Smooth muscle cell of the brain vasculature (primary cell): ENCODE measurements at regions not wholly inside any gene's neighbourhood (a gene's known extent, or its start where the extent isn't known, plus 50 kb on each side); places are given as distances from the start of the nearest gene placed in this dataset.
"Not testable (repeated sequence)": the region's sequence is repeated elsewhere in the genome, so short reads cannot be mapped to it uniquely, and the experiment has no call there.

Experiments
- DNase-seq: peaks from one replicate; pipeline ENCODE4 v3.0.0-alpha.2; 2012; ENCODE audit warnings: low read depth, low spot score

DNA sequence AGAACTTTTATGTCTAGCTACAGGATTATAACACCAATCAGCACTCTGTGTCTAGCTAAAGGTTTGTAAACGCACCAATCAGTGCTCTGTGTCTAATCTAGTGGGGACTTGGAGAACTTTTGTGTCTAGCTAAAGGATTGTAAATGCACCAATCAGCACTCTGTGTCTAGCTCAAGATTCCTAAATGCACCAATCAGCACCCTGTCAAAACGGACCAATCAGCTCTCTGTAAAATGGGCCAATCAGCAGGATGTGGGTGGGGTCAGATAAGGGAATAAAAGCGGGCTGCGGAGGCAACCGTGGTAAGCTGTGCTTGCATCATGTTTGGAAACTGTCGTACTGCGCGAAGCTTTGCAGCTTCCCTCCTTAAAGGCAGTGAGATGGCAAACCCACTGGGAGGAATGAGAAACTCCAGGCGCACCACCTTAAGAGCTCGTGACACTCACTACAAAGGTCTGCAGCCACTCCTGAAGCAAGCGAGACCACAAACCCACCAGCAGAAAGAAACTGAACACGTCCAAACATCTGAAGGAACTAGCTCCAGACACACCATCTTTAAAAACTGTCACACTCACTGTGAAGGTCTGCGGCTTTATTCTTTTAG lies 112.1 kb upstream of the DUSP22 start:
- not testable (repeated sequence) for DNase-seq

DNA sequence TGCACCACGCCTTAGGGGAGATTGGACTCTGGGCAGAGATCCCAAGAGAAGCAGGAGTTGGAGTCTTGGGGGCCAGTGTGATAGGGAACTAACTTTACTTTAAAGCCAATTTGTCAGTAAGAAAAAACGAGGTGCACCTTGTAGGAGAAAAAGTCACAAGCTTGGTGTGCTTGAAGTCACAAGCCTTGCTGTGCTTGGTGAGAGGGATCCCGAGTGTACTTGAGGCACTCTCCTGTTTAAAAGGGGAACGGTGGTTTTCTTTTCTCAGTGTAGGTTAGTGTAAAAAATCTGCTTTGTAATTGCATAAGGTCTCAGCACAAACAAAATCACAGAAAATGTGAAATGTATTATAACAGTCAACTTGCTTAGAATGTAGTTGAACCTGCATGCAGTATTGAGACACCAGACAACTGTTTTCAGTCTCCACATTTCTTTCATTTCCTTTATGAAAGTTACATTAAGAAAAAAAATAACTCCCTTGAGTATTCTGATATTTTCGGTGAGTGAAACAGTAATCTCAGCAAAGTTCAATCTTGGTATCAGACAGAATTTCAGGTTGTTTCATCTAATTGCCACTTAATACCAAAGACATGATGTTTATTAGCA lies 111.1 kb upstream of the DUSP22 start:
- no peak for DNase-seq

DNA sequence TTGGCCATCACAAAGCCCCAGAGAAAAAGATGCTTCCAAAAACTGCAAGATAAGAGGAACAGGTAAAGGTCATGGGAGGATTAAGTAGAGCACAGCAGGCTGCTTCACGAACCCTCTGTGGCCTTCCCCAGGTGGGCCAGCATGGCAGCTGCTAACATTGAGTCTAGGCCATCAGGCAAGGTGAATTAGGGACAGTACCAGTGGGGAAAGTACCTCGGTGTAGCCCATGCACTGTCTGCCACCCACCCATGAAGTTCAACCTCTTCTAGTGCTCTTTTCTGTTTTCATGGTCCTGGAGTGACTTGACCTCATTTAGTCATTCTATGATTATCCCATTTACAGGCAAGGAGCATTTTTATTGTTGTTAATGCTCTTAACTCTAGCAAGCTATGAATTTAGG lies 108.6 kb upstream of the DUSP22 start:
- DNase-seq, result no peak

DNA sequence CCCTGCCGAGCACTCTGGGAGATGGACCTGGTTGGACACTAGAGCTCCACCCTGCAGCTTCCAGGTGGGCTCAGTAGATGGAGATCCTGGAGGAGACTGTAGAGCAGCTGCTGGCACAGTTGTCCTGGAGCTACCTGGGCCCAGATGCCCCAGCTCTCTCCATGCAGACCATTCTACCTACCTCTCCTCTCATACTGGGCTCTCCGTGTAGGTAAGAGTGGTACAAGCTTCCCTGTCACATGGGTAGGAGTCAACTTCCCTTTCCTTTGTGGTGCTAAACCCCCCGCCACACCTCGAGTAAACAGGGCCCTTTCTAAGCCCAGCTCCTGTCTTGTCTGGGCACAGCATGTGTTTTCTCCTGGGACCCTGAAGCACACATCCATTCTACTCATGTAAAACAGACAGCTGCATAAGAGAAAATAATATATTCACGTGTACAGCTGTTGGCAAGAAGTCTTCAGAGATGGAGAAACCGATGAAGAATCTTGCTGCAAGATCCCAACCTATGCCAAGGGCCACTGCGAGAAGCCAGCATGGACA lies 108.1 kb upstream of the DUSP22 start:
- no peak for DNase-seq

DNA sequence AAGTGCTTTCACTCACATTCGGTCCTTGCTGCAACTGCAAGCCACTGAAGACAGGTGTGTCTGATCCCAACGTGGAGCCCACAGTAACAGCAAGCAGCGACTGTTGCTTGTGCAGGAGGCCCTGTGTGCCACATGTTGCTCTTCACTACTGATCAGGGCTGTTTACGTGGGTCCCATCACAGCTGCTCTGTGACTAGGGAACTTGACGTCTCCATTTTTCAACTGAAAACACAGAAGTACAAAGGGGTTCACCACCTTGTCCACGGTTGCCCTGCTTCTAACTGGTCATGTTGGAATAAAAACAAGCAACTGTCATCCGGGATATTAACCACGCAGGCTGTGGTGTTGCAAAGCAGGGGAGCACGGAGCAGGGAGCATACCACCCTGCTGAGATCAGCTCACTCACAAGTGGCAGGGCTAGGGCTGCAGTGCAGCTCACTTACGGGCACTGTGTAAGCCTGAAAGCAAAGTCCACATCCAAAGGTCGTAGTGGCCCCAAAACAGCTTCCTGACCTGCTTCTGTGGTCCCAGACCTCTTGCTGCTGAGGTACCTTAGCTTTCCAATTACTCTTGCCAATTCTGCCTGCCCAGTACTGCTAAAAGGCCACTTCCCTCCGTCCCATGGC lies 105.8 kb upstream of the DUSP22 start:
- DNase-seq, result no peak

DNA sequence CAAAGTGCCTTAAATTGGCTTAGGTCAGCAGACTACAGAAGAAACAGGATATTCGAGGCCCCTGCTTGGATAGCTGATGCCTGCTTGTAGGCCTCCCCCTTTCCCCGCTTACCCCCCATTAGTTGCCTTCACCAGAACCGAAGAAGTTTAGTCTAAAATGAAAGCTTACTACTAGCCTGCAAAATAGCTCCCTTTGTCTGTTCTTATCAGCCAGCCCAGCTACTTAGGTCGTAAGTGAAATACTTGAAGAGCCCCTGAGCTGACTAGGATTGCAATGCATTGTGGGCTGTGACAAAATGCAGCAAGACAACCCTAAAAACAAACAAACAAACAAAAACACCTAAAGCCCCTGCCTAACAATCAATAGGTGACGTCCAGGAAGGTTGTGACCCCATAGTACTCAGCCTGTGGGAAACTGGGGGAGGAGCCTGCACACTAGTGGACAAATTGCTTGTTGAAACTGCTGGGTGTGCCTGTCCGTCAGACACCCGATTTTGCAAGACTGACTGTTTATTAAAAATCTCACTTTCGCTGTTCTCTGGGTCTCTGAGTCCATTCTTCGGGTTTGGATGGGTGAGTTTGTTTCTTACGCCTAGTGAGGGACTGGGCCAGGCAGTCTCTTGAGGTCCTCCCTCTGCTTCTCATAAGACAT lies 105.0 kb upstream of the DUSP22 start:
- no peak for DNase-seq

DNA sequence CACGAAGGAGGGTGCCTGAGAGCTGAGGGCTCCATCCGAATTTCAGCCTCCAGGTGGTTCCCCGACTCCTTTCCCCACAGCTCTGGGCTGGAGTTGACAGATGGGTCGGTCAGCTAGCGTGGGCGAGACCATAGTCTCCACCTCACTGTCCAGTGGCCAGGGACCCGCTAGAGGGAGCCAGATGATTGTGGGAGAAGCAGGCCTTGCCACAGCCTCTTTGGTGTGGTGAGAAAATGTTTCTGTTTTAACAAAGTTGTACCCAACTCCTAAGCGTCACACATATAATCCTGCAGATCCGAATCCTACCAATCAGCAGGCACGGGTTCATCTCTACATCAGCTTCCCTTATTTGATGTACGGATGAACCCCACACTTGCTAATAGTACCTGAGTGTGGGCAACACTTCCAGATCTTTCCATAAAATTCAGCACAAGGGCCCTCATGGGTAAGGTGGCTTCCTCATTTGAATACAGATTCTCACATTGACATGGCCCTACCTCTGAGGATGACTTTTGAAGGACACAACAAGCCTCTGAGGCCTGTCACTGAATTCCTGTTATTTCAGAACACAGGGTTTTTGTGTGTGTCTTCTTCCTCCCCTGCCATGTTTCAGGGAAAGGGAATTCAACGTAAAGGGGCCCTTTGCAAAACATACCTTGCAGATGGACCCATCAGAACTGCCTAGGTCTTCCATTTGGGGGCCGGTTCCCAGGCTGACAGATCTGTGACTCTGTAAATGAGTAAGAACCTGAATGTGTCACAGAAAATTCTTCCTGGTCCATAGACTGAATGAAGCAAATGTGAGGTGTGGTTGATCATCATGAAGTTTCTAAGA lies 103.2 kb upstream of the DUSP22 start:
- peak; percentile 56 for DNase-seq

DNA sequence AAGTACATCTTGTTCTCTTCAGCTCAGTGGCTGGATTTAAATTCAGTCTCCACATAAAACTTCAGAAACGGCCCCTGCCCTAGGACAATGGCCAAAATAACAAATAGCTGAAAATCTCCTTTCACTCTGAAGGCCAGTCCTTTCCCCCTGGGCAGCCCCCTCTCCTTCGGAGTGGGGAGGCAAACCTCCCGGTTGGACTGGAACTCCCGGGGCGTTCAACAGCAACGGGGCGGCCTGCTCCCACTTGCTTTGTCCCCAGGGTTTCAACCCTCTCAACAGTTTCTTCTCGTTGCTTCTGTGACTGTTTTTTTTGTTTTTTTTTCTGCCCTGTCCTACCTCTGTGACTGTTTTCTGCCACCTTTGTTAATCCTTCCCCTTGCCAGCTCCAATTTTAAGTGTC lies 102.6 kb upstream of the DUSP22 start:
- no peak for DNase-seq

DNA sequence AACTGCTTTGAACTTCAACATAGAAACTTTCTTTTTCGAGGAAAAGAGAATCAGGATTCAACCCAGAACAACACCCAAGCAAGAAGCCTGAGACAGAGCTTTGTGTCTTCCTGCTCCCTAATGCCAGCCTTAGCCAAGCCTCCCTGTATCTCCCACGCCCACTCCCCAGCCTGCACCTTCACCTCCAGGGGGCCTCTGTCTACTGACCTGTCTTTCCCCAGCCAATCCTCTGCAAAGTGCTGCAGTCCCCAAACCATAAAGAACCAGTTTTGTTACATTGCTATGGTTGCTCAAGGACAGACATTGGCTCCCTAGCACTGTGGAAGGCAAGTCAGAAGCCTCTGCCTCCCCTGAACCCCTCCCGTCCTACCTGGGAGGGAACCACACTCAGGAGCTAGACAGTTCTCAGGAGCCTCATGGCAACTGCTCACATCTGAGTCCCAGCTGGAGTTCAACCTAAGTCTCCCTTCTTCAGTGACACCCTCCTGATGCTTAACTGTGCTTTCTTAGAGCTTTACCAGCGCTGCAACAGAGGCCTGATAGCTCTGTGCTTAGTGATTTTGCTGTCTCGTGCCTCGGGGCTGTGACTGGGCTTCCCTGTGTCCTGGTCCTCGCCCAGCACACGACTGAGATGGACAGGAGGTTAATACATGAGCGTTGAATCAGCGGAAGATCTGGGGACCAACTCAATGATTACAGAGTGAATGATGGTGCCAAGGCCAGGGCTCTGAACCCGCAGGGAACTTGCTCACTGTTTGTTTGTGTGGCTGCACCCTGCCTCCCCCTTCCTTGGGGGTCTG lies 101.5 kb upstream of the DUSP22 start:
- DNase-seq, result no peak

DNA sequence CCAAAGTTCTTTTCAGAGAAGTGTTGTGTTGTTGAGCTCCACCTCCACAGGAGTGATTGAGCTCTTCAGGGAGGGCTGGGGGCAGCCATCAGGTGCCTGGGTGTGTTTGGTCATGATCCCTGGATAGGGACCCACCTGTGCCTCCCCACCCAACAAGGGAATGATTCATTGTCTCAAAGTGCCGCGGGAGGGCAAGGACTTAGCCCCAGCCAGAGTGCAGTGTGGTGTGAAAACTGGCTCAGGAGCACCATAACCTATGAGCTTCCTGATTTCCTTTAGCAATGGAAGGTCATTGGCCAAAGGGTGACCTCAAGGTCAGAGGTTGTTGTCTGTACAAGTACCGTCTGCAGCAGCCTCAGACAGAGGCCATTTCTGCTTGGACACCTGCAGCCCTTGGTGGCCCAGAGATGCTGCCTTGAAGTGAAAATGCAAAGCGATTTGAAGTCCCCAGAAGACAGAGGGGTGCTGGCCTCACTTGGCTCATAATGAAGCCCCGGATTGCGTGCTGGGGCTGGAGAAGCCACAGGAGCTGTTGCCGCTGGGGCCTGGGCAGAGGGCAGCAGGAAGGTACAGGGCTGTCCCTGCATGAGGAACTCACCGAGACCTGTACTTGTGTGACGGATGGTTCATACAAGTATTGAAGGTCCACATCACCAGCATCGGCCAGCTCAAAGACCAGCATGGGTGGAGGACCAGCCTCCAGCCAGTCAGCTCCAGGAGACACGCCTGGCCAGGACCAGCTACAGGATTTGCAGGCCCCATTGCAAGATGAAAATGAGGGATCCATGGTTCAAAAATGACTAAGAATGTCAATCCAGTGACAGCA lies 100.6 kb upstream of the DUSP22 start:
- DNase-seq, result no peak

DNA sequence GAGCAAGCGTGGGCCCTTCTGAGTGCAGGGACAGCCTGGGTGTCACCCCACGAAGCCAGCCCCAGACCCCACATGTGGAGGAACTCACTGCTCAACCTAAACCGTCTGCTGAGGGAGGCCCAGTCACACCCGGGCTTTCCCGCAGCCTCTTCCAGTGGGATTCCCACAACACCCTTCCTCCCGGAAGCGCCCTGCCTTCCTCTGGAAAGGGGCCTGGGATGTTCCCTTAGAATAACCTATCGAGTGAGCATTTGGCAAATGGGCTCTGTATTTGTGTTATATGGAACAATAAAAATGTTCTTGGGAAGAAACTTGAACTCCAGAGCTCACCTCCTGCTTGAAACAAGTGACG lies 100.0 kb upstream of the DUSP22 start:
- DNase-seq, result no peak

DNA sequence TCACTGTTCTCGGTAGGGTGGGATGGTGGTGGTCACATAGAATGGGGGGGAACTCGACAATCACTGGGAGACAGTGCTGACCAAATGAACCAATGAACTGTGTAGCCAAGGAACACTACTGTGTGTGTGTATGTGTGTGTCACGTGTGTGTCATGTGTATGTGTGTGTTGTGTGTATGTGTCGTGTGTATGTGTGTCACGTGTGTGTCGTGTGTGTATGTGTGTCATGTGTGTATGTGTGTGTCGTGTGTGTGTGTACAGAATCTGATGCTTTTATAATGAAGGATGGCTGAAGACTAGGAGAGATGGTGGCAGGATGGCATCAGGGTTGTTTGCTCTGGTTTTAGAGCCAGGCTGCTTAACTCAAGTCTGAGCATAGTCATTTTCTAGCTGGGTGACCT lies 99.1 kb upstream of the DUSP22 start:
- no peak for DNase-seq

DNA sequence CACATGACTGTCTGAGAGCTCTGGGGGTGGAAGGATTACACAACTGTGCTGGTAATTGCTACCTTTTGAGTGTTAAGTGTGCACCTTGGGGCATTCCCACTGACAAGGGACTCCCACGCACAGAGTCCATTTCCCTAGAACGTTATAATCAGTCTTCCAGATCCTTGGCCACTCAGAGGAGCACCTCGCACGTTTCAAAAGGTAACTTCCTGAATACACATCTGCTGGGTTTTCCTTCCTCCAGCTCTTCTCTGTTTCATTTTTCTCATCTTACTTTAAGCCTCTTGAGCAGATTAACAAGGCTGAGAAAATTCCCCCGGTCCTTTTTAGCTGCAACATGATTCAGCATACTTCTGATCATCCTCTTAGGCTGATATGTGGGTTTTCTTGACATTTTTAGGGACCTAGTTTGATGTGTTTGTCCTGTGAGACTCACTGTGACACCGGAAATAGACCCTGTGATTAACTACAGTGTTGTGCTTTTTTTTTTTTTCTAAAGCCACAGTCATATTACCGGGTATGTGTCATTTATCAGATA lies 98.4 kb upstream of the DUSP22 start:
- no peak for DNase-seq

DNA sequence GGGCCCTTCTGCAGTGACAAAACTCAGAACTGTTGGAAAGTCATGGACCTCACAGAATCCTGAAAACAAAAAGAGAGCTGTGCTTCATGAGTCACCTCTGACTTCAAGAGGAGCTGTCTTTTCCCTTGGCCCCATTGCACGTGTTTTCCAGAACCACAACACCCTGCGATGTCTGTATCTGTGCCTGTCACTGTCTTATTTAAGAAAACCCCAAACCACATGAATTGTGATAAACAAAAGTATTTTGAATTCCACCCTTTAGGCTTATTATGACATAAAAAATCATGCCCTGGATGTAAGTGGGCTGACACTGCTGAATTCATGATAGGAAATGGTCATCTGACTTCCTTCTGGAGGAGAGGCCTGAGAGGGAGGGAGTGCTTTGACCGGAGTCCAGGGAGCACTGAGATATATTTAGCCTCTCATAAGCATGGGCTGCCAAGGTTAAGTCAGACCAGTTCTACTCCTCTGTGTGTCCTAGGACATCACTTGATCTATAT lies 96.4 kb upstream of the DUSP22 start:
- no peak for DNase-seq

DNA sequence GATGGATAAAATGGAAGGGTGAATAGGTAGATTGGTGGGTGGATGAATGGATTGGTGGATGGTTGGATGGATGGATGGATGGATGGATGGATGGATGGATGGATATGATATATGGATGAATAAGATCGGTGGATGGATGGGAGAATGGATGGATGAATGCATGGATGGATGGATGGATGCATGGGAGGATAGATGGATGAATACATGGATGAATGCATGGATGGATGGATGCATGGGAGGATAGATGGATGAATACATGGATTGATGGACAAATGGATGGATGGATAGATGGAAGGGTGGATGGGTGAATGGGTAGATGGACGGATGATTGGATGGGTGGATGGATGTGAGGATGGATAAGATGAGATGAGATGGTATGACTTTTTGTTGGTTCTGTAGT lies 95.7 kb upstream of the DUSP22 start:
- DNase-seq, result no peak

DNA sequence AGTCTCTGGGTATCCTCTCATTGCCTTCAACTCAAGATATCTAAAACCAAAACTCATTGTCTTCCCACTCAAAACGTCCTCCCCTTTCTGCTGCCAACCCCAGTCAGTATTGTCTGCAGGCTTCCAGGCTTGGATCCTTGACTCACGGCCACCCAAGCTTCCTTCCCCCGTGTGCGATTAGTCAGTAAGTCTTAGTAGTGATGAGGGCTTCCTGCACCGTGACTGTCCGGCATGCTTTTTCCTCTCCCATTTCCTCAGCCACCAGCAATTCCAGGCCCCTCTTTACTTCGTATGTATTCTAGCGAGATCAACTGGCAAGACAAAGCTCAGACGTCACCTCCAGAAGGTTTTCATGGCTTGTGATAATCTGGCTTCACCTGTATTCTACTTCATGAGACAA lies 88.6 kb upstream of the DUSP22 start:
- DNase-seq, result no peak

DNA sequence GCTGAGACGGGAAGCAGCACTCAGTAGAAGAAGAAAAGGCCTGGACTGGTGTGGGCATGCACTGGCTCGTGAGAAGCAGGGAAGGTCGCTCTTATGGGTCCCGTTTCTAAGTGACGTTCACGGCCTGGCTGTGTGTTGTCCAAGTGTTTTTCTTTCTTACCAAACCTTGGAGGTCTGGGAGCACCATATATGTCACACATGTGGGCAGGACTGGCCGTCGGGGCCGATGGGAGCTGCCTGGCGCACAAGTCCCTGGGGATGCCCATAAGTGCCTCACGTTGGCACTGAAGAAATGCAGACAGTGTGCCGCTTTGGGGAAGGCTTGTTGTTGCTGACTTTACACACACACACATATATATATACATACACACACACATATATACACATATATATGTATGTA lies 86.0 kb upstream of the DUSP22 start:
- no peak for DNase-seq

DNA sequence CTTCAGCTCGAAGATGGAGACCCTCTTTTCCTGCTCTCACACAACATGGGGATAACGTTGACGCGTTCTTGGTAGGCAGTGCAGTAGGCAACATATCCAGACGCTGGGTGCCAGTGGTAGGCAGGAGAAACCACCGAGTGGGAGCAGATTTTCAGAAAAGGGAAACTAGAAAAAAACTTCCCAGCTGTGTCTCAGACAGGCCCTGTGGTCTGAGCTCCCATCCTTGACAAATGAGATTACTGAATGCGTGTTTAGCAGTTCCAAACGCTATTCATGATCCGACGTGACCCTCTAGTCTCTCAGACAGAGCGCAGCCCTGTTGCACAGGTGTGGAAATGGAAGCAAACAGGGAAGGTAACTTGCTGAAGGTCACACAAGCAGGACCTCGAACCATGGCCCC lies 83.9 kb upstream of the DUSP22 start:
- no peak for DNase-seq

DNA sequence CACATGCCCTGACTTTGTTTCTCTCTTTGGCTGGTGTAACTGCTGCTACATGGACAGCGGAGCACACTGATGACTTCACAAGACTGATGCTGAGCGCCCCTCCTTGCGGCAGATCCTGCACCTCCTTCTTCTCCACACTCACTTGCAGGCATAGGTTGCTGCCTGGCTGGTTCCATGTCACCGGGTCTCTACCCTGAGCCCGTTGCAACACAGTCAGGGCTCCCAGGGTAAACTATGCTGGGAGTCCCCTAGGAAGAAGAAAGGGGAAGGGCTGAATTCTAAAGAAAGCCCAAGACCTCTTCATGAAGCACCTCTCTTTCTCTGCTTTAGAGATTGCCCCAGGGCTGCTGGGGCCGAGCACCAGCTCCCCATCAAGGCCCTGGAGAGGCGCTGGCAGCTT lies 83.3 kb upstream of the DUSP22 start:
- DNase-seq, result no peak
